GM12875 (cell line): ENCODE measurements at regions not wholly inside any gene's neighbourhood (a gene's known extent, or its start where the extent isn't known, plus 50 kb on each side); places are given as distances from the start of the nearest gene placed in this dataset.
"Not testable (repeated sequence)": the region's sequence is repeated elsewhere in the genome, so short reads cannot be mapped to it uniquely, and the experiment has no call there.

ENCODE experiments used
- H3K4me3 ChIP-seq: one replicate; pipeline ENCODE4 v1.5.1; 2011; ENCODE audit warnings: low read depth, low read length, control low read depth
- TF ChIP-seq, protein P1 (sequence below): IDR thresholded peaks from 2 replicates; pipeline ENCODE4 v1.5.1; 2011; ENCODE audit warnings: low read depth, mild to moderate bottlenecking, control low read depth, inconsistent platforms, low read length, moderate library complexity, borderline replicate concordance; ENCODE audit not compliant: insufficient read depth

DNA sequence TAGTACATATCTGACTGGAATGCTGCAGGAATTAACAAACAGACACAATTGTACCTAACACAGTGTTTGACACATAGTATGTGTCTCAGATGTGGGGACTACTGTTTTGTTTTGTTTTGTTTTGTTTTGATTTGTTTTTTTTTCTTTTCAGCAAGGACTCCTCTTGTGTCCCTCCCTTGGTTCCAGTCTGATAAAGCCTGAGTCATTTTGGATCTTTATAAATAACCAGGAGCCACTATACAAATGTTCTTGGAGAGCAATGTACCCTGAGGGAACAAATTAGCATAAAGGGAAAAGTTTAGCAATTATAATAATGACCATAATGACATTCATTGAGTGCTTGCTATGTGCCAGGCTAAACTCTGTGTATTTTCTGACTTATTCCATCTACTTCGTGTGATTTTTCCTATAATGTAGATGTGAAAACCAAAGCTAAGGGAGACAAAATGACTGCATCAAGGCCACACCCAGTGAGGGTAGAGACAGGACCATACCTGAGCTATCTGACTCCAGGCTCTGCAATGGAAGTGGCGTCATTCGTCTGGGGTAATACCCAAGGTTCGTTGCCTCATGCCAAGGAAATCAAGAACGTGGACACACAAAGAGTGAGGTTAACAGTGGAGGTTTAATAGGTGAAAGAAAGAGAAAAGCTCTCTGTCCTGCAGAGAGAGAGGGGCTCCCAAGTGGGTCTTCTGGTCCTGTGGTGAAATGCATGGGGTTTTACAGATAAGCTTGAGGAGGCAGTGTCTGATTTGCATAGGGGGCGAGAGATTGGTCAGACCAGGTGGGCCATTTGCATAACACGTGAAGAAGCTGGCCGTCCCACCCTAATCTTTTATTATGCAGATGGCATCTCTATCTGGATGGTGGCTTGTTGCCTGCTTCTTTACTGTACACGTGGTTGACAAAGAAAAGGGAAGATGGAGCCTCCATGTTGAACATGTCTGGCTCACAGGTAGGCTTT lies 285.5 kb upstream of the SFSWAP start:
- TF ChIP-seq, protein P1, sequence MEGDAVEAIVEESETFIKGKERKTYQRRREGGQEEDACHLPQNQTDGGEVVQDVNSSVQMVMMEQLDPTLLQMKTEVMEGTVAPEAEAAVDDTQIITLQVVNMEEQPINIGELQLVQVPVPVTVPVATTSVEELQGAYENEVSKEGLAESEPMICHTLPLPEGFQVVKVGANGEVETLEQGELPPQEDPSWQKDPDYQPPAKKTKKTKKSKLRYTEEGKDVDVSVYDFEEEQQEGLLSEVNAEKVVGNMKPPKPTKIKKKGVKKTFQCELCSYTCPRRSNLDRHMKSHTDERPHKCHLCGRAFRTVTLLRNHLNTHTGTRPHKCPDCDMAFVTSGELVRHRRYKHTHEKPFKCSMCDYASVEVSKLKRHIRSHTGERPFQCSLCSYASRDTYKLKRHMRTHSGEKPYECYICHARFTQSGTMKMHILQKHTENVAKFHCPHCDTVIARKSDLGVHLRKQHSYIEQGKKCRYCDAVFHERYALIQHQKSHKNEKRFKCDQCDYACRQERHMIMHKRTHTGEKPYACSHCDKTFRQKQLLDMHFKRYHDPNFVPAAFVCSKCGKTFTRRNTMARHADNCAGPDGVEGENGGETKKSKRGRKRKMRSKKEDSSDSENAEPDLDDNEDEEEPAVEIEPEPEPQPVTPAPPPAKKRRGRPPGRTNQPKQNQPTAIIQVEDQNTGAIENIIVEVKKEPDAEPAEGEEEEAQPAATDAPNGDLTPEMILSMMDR = no peak
- H3K4me3 ChIP-seq = no peak overlapping the region

DNA sequence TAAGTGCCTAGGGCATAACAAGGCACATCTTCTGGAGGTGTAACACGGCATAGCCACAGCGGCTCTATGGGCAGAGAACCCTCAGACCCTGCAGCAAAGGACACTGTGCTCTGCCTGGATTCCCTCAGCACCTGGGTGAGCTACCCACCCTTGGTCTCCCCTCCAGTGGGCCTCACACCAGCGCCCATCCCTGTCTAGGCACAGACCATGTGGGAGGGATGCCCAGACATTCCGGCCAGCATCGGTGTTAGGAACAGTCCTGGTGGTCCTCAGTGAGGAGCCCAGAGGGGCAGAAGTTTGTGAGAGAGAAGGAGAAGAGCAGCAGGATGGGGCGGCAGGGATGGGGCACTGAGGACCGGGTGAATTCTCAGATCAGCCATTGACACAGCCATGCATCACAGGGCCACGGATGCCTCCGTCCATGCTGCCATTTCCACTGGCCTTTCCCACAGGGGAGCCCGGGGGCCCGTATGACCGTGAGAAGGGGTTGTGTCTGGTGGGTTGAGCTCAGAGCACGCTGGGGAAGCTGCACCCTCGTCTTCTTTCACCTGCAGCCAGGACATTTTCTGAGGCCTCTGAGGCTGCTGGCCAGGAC lies 282.7 kb upstream of the SFSWAP start:
- TF ChIP-seq, protein P1 = no peak
- H3K4me3 ChIP-seq = no peak overlapping the region

GRCh38 chr12:131429221-131429620 lies 281.7 kb upstream of the SFSWAP start:
- H3K4me3 ChIP-seq = not testable (repeated sequence)

DNA sequence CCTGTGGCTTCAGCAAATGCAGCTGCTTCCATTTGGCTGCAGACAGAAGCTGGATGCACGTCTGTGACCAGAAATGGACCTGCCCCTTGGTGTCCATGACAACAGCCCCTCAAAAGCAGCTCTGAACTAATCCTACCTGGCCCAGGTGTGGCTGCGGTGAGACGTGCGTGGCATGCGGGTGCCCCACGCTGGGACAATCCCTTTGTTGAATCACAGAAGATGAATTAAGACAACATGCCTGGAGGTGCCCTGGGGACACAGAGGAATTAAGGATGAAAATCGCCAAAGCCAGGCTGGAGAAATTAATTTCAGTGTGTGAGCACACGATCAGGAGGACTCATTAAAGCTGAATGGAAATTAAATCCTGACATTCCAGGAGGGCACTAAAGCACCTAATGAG lies 281.2 kb upstream of the SFSWAP start:
- not testable (repeated sequence) for H3K4me3 ChIP-seq

DNA sequence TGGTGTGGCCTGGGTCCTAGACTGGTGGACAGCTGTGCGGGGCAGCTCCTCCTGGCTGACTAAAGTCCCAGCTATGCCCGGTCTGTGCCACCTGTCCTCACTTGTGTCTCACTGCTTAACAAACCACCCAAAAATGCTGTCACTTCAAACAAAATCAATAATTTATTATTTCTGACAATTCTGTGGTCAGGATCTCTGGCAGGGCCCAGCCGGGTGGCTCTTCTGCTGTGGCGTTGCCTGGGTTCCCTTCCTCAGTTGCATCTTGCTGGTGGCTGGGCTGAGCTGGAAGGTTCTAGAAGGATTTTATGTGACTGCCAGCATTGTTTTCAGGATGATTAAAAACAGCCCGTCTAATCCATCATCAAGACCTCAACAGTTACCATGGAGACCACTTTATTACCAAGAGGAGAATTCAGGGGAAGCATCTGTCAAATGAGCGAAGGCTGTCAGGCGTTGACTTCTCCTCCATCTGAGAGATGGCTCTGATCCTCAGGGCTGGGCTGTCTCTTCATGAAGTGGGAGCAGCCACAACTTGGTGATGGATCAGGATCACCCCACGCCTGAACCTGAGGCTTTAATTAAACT lies 280.6 kb upstream of the SFSWAP start:
- H3K4me3 ChIP-seq = no peak overlapping the region
- TF ChIP-seq, protein P1 = no peak

GRCh38 chr12:131431126-131431655 lies 279.7 kb upstream of the SFSWAP start:
- not testable (repeated sequence) for H3K4me3 ChIP-seq

DNA sequence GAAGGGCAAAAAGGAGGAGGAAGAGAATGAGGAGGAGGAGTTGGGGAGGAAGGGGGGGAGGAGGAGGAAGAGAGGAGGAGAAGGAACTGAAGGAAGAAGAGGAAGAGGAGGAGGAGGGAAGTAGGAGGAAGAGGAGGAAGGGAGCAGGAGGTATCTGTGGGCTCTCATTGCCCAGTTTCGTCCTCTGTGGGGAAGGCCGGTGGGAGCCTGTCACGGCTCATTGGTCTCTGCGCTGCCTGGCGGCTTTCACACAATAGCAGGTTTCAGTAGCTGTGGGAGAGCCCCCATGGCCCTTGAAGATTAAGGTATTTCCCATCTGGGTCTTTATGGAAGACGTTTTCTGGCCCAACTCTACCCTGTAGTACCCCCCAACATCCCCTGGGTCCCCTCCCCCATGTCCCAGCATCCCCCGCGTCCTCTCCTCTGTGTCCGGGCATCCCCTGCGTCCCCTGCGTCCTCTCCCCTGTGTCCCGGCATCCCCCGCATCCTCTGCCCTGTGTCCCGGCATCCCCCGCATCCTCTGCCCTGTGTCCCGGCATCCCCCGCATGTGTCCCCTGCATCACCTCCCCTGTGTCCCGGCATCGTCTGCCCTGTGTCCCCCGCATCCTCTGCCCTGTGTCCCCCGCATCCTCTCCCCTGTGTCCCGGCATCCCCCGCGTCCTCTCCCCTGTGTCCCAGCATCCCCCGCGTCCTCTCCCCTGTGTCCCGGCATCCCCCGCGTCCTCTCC lies 278.2 kb upstream of the SFSWAP start:
- no peak overlapping the region for H3K4me3 ChIP-seq
- TF ChIP-seq, protein P1 = no peak

GRCh38 chr12:131434208-131435125 lies 276.4 kb upstream of the SFSWAP start:
- TF ChIP-seq, protein P1 = no peak
- H3K4me3 ChIP-seq = no peak overlapping the region
